ENCODE measurements at regions not wholly inside any gene's neighbourhood (a gene's known extent, or its start where the extent isn't known, plus 50 kb on each side); places are given as distances from the start of the nearest gene placed in this dataset.

DNA sequence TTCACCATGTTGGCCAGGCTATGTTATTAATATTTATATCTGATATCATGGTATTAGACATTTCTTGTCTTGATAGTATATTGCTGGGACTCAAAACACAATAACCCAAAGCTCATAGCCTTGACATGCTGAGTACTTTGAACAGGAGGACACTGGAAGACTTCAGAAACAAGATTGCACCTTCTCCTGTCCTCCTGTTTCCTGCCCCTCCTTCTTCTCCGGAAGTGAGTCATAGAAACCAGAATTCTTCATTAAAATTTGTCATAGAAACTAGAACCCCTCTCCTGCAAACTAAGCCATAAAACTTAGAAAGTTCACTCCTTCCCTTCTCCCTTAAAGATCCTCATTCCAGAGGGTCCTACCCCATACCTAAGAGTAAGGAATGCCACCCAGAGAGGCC, 400.2 kb downstream of the SLITRK5 start:
- no peak overlapping the region for H3K4me3 ChIP-seq
- ATAC-seq (replicated peaks in 6 of 8): no peak
- 0 to 100% (median 38%) methylated on average over 1 of the region's 1 CpG; no CpG with 5 or more reads in 3 of the 10 experiments for WGBS, 10 experiments
- no peaks in the 10 kb centered on the region for H3K4me1 ChIP-seq (replicated peaks in 1 of 2)
- in situ Hi-C loops (cut with MboI; ENCODE audit: low pct_unique_long_range_greater_than_20kb in 2 of 9, low sequenced_read_pairs in 9 of 9, unreplicated experiment in 9 of 9): no loop called here
- H3K27ac ChIP-seq: no peak overlapping the region

DNA sequence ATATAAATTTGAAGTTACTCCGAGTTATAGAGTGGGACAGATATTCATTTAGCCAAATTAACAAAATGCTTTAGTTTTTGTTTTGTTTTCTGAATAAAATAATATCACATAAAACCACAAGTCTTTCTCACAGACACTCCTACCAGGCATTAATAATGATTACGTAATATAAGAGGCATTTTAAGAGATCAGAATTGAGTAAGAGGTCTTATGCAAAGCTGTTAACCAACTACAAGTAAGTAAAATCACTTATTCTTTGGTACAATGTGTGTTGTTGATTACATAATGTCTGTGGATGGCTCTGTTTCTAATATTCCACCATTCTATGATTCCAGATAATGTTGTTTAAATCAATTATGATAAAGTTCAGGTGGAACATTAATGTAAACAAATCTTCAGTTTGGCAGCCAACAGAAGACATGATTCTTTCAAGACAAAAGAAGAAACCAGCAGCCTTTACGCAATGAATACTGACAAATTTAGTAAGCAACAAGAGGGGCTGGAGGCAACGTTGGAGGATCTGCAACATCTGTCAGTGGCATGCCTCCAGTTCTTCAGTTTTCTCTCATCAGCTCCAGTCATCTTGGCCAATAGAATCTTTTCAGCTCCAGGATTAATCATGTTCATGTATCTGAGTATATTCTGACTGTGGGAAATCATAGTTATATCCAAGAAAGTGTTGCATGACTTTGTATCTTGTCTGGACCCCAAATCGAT, 403.8 kb downstream of the SLITRK5 start:
- ATAC-seq (replicated peaks in 6 of 8): no peak
- in situ Hi-C loops (cut with MboI; ENCODE audit: low pct_unique_long_range_greater_than_20kb in 2 of 9, low sequenced_read_pairs in 9 of 9, unreplicated experiment in 9 of 9): no loop called here
- 2 to 87% (median 84%) methylated on average over 2 to 5 of the region's 5 CpGs for WGBS, 10 experiments
- Histone ChIP-seq H3K4me1 (replicated peaks in 1 of 2) (no peaks in the 10 kb centered on the region), H3K4me3 (no peak overlapping the region), H3K27ac (no peak overlapping the region)

DNA sequence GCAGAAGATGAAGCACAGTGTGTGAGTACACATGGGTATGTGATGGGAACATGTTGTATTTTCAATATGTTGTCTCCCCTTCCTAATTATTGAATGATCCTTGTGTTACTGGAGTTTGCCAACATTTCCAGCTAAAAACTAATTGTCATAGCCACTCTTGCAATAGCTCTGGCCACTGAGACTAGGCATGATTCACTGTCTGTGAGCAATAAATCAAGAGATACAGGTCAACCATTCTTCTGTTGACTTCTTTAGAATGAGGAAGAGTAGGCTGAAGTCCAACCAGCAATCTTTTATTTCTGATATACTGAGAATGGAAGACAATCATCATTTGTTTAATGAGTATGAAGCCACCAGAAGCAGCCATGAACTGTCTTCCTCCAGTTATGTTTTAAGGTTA, 413.9 kb downstream of the SLITRK5 start:
- ATAC-seq (replicated peaks in 6 of 8): no peak
- Histone ChIP-seq H3K27ac (no peak overlapping the region), H3K4me3 (no peak overlapping the region), H3K4me1 (replicated peaks in 1 of 2) (no peaks in the 10 kb centered on the region)
- in situ Hi-C loops (cut with MboI; ENCODE audit: low pct_unique_long_range_greater_than_20kb in 2 of 9, low sequenced_read_pairs in 9 of 9, unreplicated experiment in 9 of 9): no loop called here

GRCh38 chr13:88086577-88086976, 415.4 kb downstream of the SLITRK5 start:
- H3K27ac ChIP-seq: no peak overlapping the region
- WGBS, 10 experiments: 12 to 100% (median 93%) methylated on average over 2 to 3 of the region's 3 CpGs; no CpG with 5 or more reads in 1 of the 10 experiments
- H3K4me1 ChIP-seq (replicated peaks in 1 of 2): no peaks in the 10 kb centered on the region
- ATAC-seq (replicated peaks in 6 of 8): no peak
- H3K4me3 ChIP-seq: no peak overlapping the region
- in situ Hi-C loops (cut with MboI; ENCODE audit: low pct_unique_long_range_greater_than_20kb in 2 of 9, low sequenced_read_pairs in 9 of 9, unreplicated experiment in 9 of 9): no loop called here

- 0 to 80% (median 14%) methylated on average over 1 to 2 of the region's 2 CpGs; no CpG with 5 or more reads in 1 of the 10 experiments for WGBS, 10 experiments
- in situ Hi-C loops (cut with MboI; ENCODE audit: low pct_unique_long_range_greater_than_20kb in 2 of 9, low sequenced_read_pairs in 9 of 9, unreplicated experiment in 9 of 9): no loop called here
- Histone ChIP-seq H3K27ac (no peak overlapping the region), H3K4me3 (no peak overlapping the region), H3K4me1 (replicated peaks in 1 of 2) (no peaks in the 10 kb centered on the region)
- no peak for ATAC-seq (replicated peaks in 6 of 8)
These were observed 426.4 kb downstream of the SLITRK5 start for GRCh38 chr13:88097541-88097940.

GRCh38 chr13:88103824-88104223, 432.7 kb downstream of the SLITRK5 start:
- in situ Hi-C loops (cut with MboI; ENCODE audit: low pct_unique_long_range_greater_than_20kb in 2 of 9, low sequenced_read_pairs in 9 of 9, unreplicated experiment in 9 of 9): no loop called here
- Histone ChIP-seq H3K4me3 (no peak overlapping the region), H3K27ac (no peak overlapping the region), H3K4me1 (replicated peaks in 1 of 2) (peaks cover 0 to 6% of the 10 kb centered on the region in 2 donors)
- whole genome bisulfite sequencing, 10 experiments: 13 to 80% (median 55%) methylated on average over 1 of the region's 1 CpG; no CpG with 5 or more reads in 3 of the 10 experiments
- no peak for ATAC-seq (replicated peaks in 6 of 8)

GRCh38 chr13:88104576-88104975, 433.4 kb downstream of the SLITRK5 start:
- no peak for ATAC-seq (replicated peaks in 6 of 8)
- in situ Hi-C loops (cut with MboI; ENCODE audit: low pct_unique_long_range_greater_than_20kb in 2 of 9, low sequenced_read_pairs in 9 of 9, unreplicated experiment in 9 of 9): no loop called here
- peaks cover 0 to 6% of the 10 kb centered on the region in 2 donors for H3K4me1 ChIP-seq (replicated peaks in 1 of 2)
- no peak overlapping the region for H3K4me3 ChIP-seq
- H3K27ac ChIP-seq: no peak overlapping the region
- WGBS, 10 experiments: 0 to 100% (median 87%) methylated on average over 1 of the region's 1 CpG; no CpG with 5 or more reads in 2 of the 10 experiments

DNA sequence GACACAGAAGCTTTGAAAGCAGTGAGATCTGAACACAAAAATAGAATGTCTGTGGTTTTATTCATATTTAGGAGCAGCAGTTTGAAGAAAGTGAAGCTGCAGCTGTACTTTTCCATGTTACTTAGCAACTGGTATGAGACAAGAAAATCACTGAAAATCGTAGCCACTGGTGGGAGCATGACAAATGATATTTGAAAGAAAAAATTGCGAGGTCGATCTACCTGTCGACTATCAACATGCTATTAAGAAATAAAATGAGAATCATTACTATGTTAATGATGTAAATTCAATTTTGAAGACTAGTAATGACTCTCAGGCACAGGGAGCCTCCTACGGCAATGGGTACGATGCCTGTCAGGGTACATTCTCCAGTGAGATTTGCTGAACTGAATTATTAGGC, 436.4 kb downstream of the SLITRK5 start:
- in situ Hi-C loops (cut with MboI; ENCODE audit: low pct_unique_long_range_greater_than_20kb in 2 of 9, low sequenced_read_pairs in 9 of 9, unreplicated experiment in 9 of 9): no loop called here
- no peak for ATAC-seq (replicated peaks in 6 of 8)
- H3K4me1 ChIP-seq (replicated peaks in 1 of 2): peaks cover 0 to 6% of the 10 kb centered on the region in 2 donors
- 10 to 90% (median 73%) methylated on average over 4 to 6 of the region's 6 CpGs for WGBS, 10 experiments
- no peak overlapping the region for H3K27ac ChIP-seq
- no peak overlapping the region for H3K4me3 ChIP-seq

DNA sequence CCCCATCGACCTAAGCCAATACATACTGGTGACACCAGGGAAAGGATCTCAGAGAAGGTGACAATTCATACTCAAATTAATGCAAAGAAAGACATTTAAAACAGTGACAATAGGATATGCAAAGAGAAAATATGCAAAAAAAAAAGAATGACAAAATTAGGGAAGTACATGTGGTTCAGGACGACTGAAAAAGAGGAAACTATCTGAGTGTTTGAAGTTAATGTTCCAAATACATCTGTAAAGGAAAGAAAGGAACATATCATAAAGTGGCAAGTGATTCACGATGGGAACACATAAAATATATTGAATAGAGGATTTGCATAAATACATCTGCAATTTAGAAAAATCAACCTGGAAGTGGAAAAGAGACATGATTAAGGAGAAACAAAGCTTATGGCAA, 441.4 kb downstream of the SLITRK5 start:
- ATAC-seq (replicated peaks in 6 of 8): no peak
- WGBS, 10 experiments: 2 to 89% (median 66%) methylated on average over 2 to 3 of the region's 3 CpGs
- in situ Hi-C loops (cut with MboI; ENCODE audit: low pct_unique_long_range_greater_than_20kb in 2 of 9, low sequenced_read_pairs in 9 of 9, unreplicated experiment in 9 of 9): no loop called here

GRCh38 chr13:88115976-88116375, 444.8 kb downstream of the SLITRK5 start:
- Histone ChIP-seq H3K4me3 (no peak overlapping the region), H3K27ac (no peak overlapping the region), H3K4me1 (replicated peaks in 1 of 2) (no peaks in the 10 kb centered on the region)
- 11 to 100% (median 63%) methylated on average over 1 to 2 of the region's 2 CpGs for WGBS, 10 experiments
- in situ Hi-C loops (cut with MboI; ENCODE audit: low pct_unique_long_range_greater_than_20kb in 2 of 9, low sequenced_read_pairs in 9 of 9, unreplicated experiment in 9 of 9): no loop called here
- peak in 1 of 8 experiments; percentile 74 for ATAC-seq (replicated peaks in 6 of 8)

More for the DNA sequence above, 441.4 kb downstream of the SLITRK5 start:
- Histone ChIP-seq H3K4me3 (no peak overlapping the region), H3K27ac (no peak overlapping the region), H3K4me1 (replicated peaks in 1 of 2) (no peaks in the 10 kb centered on the region)

DNA sequence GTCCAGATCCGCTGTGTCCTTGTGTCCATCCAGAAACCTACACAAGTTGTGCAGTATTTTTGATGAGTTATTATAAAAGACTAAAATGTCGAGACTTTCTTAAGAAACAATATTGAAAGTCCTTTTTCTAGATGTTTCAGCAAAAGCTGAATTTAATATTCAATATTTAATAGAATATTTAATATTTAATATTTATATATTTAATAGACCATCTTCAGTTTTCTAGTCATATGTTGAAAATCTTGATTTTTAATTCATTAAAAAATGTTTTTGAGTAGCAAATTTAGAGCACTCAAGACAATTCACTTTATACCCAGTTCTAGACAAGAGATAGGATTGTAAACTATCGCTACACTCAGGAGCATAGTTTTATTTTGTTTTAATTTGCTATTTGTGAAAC, 447.8 kb downstream of the SLITRK5 start:
- ATAC-seq (replicated peaks in 6 of 8): no peak
- no peak overlapping the region for H3K27ac ChIP-seq
- WGBS, 10 experiments: 9 to 100% (median 86%) methylated on average over 2 to 3 of the region's 3 CpGs
- H3K4me3 ChIP-seq: no peak overlapping the region
- H3K4me1 ChIP-seq (replicated peaks in 1 of 2): no peaks in the 10 kb centered on the region
- in situ Hi-C loops (cut with MboI; ENCODE audit: low pct_unique_long_range_greater_than_20kb in 2 of 9, low sequenced_read_pairs in 9 of 9, unreplicated experiment in 9 of 9): no loop called here

GRCh38 chr13:88124142-88124541, 453.0 kb downstream of the SLITRK5 start:
- no peak overlapping the region for H3K4me3 ChIP-seq
- ATAC-seq (replicated peaks in 6 of 8): no peak
- no peak overlapping the region for H3K27ac ChIP-seq
- in situ Hi-C loops (cut with MboI; ENCODE audit: low pct_unique_long_range_greater_than_20kb in 2 of 9, low sequenced_read_pairs in 9 of 9, unreplicated experiment in 9 of 9): no loop called here
- H3K4me1 ChIP-seq (replicated peaks in 1 of 2): no peaks in the 10 kb centered on the region

- Histone ChIP-seq H3K4me1 (replicated peaks in 1 of 2) (no peaks in the 10 kb centered on the region), H3K4me3 (no peak overlapping the region), H3K27ac (no peak overlapping the region)
- no peak for ATAC-seq (replicated peaks in 6 of 8)
- in situ Hi-C loops (cut with MboI; ENCODE audit: low pct_unique_long_range_greater_than_20kb in 2 of 9, low sequenced_read_pairs in 9 of 9, unreplicated experiment in 9 of 9): no loop called here
- WGBS, 10 experiments: 0 to 89% (median 78%) methylated on average over 1 to 3 of the region's 3 CpGs; no CpG with 5 or more reads in 1 of the 10 experiments
These were observed 453.9 kb downstream of the SLITRK5 start for GRCh38 chr13:88125055-88125454.

GRCh38 chr13:88136098-88136790, 465.1 kb downstream of the SLITRK5 start:
- 0 to 100% (median 95%) methylated on average over 1 to 16 of the region's 27 CpGs; no CpG with 5 or more reads in 2 of the 10 experiments for WGBS, 10 experiments
- Histone ChIP-seq H3K4me3 (no peak overlapping the region), H3K4me1 (replicated peaks in 1 of 2) (no peaks in the 10 kb centered on the region), H3K27ac (no peak overlapping the region)
- in situ Hi-C loops (cut with MboI; ENCODE audit: low pct_unique_long_range_greater_than_20kb in 2 of 9, low sequenced_read_pairs in 9 of 9, unreplicated experiment in 9 of 9): no loop called here
- ATAC-seq (replicated peaks in 6 of 8): no peak
